ENCODE measurements at regions not wholly inside any gene's neighbourhood (a gene's known extent, or its start where the extent isn't known, plus 50 kb on each side); places are given as distances from the start of the nearest gene placed in this dataset.
"Not testable (repeated sequence)": the region's sequence is repeated elsewhere in the genome, so short reads cannot be mapped to it uniquely, and the experiment has no call there.

DNA sequence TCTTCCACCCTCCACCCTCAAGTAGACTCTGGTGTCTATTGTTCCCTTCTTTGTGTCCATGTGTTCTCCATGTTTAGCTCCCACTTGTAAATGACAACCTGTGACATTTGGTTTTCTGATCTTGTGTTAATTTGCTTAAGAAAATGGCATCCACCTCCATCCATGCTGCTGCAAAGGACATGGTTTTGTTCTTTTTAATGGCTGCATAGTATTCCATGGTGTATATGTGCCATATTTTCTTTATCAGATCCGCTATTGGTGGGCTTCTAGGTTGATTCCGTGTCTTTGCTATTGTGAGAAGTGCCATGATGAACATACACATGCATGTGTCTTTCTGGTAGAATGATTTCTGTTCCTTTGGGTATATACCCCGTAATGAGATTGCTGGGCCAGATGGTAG is 163.4 kb upstream of the ITGA1 start:
- Histone ChIP-seq H3K27ac (no peak overlapping the region), H3K4me1 (ENCODE audit: low read depth) (no peaks in the 10 kb centered on the region), H3K4me3 (no peak overlapping the region), H3K27me3 (no peaks in the 10 kb centered on the region), H3K9me3 (ENCODE audit: low read depth) (no peaks in the 10 kb centered on the region), H3K36me3 (no peaks in the 10 kb centered on the region)
- DNase-seq (ENCODE audit: low read depth in 1 of 2, low spot score in 1 of 2) = no peak
- TF ChIP-seq, protein P1, sequence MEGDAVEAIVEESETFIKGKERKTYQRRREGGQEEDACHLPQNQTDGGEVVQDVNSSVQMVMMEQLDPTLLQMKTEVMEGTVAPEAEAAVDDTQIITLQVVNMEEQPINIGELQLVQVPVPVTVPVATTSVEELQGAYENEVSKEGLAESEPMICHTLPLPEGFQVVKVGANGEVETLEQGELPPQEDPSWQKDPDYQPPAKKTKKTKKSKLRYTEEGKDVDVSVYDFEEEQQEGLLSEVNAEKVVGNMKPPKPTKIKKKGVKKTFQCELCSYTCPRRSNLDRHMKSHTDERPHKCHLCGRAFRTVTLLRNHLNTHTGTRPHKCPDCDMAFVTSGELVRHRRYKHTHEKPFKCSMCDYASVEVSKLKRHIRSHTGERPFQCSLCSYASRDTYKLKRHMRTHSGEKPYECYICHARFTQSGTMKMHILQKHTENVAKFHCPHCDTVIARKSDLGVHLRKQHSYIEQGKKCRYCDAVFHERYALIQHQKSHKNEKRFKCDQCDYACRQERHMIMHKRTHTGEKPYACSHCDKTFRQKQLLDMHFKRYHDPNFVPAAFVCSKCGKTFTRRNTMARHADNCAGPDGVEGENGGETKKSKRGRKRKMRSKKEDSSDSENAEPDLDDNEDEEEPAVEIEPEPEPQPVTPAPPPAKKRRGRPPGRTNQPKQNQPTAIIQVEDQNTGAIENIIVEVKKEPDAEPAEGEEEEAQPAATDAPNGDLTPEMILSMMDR (IDR thresholded peaks at IDR 0.05; ENCODE audit: low read depth, low read length) = no peak

GRCh38 chr5:52626312-52626711 is 161.4 kb upstream of the ITGA1 start:
- TF ChIP-seq, protein P1 (IDR thresholded peaks at IDR 0.05; ENCODE audit: low read depth, low read length) = no peak
- no peak for DNase-seq (ENCODE audit: low read depth in 1 of 2, low spot score in 1 of 2)
- no peak overlapping the region for H3K4me3 ChIP-seq

GRCh38 chr5:52627740-52628139 is 160.0 kb upstream of the ITGA1 start:
- DNase-seq (ENCODE audit: low read depth in 1 of 2, low spot score in 1 of 2) = no peak
- Histone ChIP-seq H3K4me1 (ENCODE audit: low read depth) (no peaks in the 10 kb centered on the region), H3K27me3 (no peaks in the 10 kb centered on the region), H3K9me3 (ENCODE audit: low read depth) (no peaks in the 10 kb centered on the region), H3K36me3 (no peaks in the 10 kb centered on the region), H3K27ac (no peak overlapping the region), H3K4me3 (no peak overlapping the region)
- TF ChIP-seq, protein P1 (IDR thresholded peaks at IDR 0.05; ENCODE audit: low read depth, low read length) = no peak

More at GRCh38 chr5:52626312-52626711, 161.4 kb upstream of the ITGA1 start:
- Histone ChIP-seq H3K36me3 (no peaks in the 10 kb centered on the region), H3K4me1 (ENCODE audit: low read depth) (no peaks in the 10 kb centered on the region), H3K27ac (no peak overlapping the region), H3K9me3 (ENCODE audit: low read depth) (no peaks in the 10 kb centered on the region), H3K27me3 (no peaks in the 10 kb centered on the region)

- TF ChIP-seq, protein P1 (IDR thresholded peaks at IDR 0.05; ENCODE audit: low read depth, low read length) = no peak
- H3K27me3 ChIP-seq = no peaks in the 10 kb centered on the region
Observed at GRCh38 chr5:52632281-52632680, 155.4 kb upstream of the ITGA1 start.

DNA sequence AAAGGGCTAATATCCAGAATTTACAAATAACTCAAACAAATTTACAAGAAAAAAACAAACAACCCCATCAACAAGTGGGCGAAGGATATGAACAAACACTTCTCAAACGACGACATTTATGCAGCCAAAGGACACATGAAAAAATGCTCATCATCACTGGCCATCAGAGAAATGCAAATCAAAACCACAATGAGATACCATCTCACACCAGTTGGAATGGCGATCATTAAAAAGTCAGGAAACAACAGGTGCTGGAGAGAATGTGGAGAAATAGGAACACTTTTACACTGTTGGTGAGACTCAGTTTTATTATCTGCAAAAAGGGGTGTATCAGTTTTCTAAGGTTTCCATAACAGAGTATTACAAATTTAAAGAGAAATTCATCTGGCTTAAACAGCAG is 153.5 kb upstream of the ITGA1 start:
- H3K27ac ChIP-seq; H3K4me1 ChIP-seq (ENCODE audit: low read depth); H3K27me3 ChIP-seq; DNase-seq (ENCODE audit: low read depth in 1 of 2, low spot score in 1 of 2); H3K36me3 ChIP-seq; H3K4me3 ChIP-seq; H3K9me3 ChIP-seq (ENCODE audit: low read depth): not testable (repeated sequence)

More at GRCh38 chr5:52632281-52632680, 155.4 kb upstream of the ITGA1 start:
- no peaks in the 10 kb centered on the region for H3K36me3 ChIP-seq
- no peak overlapping the region for H3K27ac ChIP-seq
- DNase-seq (ENCODE audit: low read depth in 1 of 2, low spot score in 1 of 2) = no peak
- no peak overlapping the region for H3K4me3 ChIP-seq
- H3K4me1 ChIP-seq (ENCODE audit: low read depth) = no peaks in the 10 kb centered on the region
- no peaks in the 10 kb centered on the region for H3K9me3 ChIP-seq (ENCODE audit: low read depth)

GRCh38 chr5:52638732-52639131 is 149.0 kb upstream of the ITGA1 start:
- no peaks in the 10 kb centered on the region for H3K27me3 ChIP-seq
- H3K27ac ChIP-seq = no peak overlapping the region
- no peak for DNase-seq (ENCODE audit: low read depth in 1 of 2, low spot score in 1 of 2)
- H3K36me3 ChIP-seq = no peaks in the 10 kb centered on the region
- H3K4me1 ChIP-seq (ENCODE audit: low read depth) = no peaks in the 10 kb centered on the region
- TF ChIP-seq, protein P1 (IDR thresholded peaks at IDR 0.05; ENCODE audit: low read depth, low read length) = no peak
- no peaks in the 10 kb centered on the region for H3K9me3 ChIP-seq (ENCODE audit: low read depth)
- H3K4me3 ChIP-seq = no peak overlapping the region

All from cardiac muscle cell (in vitro differentiated cells and primary cell).